ENCODE measurements at regions not wholly inside any gene's neighbourhood (a gene's known extent, or its start where the extent isn't known, plus 50 kb on each side); places are given as distances from the start of the nearest gene placed in this dataset.
"Not testable (repeated sequence)": the region's sequence is repeated elsewhere in the genome, so short reads cannot be mapped to it uniquely, and the experiment has no call there.

GRCh38 chr3:166864473-166865467 is 515.3 kb downstream of the ZBBX start:
- H3K4me3 ChIP-seq (ENCODE audit: low read depth in 1 of 5, low read length in 5 of 5) = no peak overlapping the region
- peaks cover 0 to 13% (median 11%) of the 10 kb centered on the region in 5 donors for H3K9me3 ChIP-seq (ENCODE audit: control insufficient read depth in 5 of 5, low read length in 5 of 5)
- no peak overlapping the region for H3K27ac ChIP-seq (ENCODE audit: low read depth, low read length)
- H3K27me3 ChIP-seq (ENCODE audit: control insufficient read depth in 5 of 5, insufficient read depth in 4 of 5, low read length in 5 of 5) = no peaks in the 10 kb centered on the region
- no peaks in the 10 kb centered on the region for H3K36me3 ChIP-seq (ENCODE audit: control insufficient read depth in 5 of 5, insufficient read depth in 5 of 5, low read length in 5 of 5)
- H3K4me1 ChIP-seq (ENCODE audit: control insufficient read depth in 5 of 5, insufficient read depth in 5 of 5, low read length in 5 of 5) = no peaks in the 10 kb centered on the region
- no peak overlapping the region for H3K9ac ChIP-seq (ENCODE audit: low read length in 5 of 5)

GRCh38 chr3:166860217-166860616 is 519.9 kb downstream of the ZBBX start:
- Histone ChIP-seq H3K27me3 (ENCODE audit: control insufficient read depth in 5 of 5, insufficient read depth in 4 of 5, low read length in 5 of 5) (no peaks in the 10 kb centered on the region), H3K4me3 (ENCODE audit: low read depth in 1 of 5, low read length in 5 of 5) (no peak overlapping the region), H3K4me1 (ENCODE audit: control insufficient read depth in 5 of 5, insufficient read depth in 5 of 5, low read length in 5 of 5) (no peaks in the 10 kb centered on the region), H3K36me3 (ENCODE audit: control insufficient read depth in 5 of 5, insufficient read depth in 5 of 5, low read length in 5 of 5) (no peaks in the 10 kb centered on the region), H3K9ac (ENCODE audit: low read length in 5 of 5) (no peak overlapping the region), H3K9me3 (ENCODE audit: control insufficient read depth in 5 of 5, low read length in 5 of 5) (peaks cover 0 to 7% (median 3%) of the 10 kb centered on the region in 5 donors), H3K27ac (ENCODE audit: low read depth, low read length) (no peak overlapping the region)

- no peaks in the 10 kb centered on the region for H3K27me3 ChIP-seq (ENCODE audit: control insufficient read depth in 5 of 5, insufficient read depth in 4 of 5, low read length in 5 of 5)
- no peaks in the 10 kb centered on the region for H3K4me1 ChIP-seq (ENCODE audit: control insufficient read depth in 5 of 5, insufficient read depth in 5 of 5, low read length in 5 of 5)
- H3K9ac ChIP-seq (ENCODE audit: low read length in 5 of 5) = no peak overlapping the region
- no peaks in the 10 kb centered on the region for H3K36me3 ChIP-seq (ENCODE audit: control insufficient read depth in 5 of 5, insufficient read depth in 5 of 5, low read length in 5 of 5)
- peaks cover 0 to 6% (median 2%) of the 10 kb centered on the region in 5 donors for H3K9me3 ChIP-seq (ENCODE audit: control insufficient read depth in 5 of 5, low read length in 5 of 5)
- H3K27ac ChIP-seq (ENCODE audit: low read depth, low read length) = no peak overlapping the region
- no peak overlapping the region for H3K4me3 ChIP-seq (ENCODE audit: low read depth in 1 of 5, low read length in 5 of 5)
These were observed 535.8 kb downstream of the ZBBX start for GRCh38 chr3:166844329-166844728.

GRCh38 chr3:166842784-166843183 is 537.3 kb downstream of the ZBBX start:
- H3K9me3 ChIP-seq (ENCODE audit: control insufficient read depth in 5 of 5, low read length in 5 of 5); H3K27ac ChIP-seq (ENCODE audit: low read depth, low read length); H3K4me1 ChIP-seq (ENCODE audit: control insufficient read depth in 5 of 5, insufficient read depth in 5 of 5, low read length in 5 of 5); H3K27me3 ChIP-seq (ENCODE audit: control insufficient read depth in 5 of 5, insufficient read depth in 4 of 5, low read length in 5 of 5); H3K4me3 ChIP-seq (ENCODE audit: low read depth in 1 of 5, low read length in 5 of 5); H3K9ac ChIP-seq (ENCODE audit: low read length in 5 of 5); H3K36me3 ChIP-seq (ENCODE audit: control insufficient read depth in 5 of 5, insufficient read depth in 5 of 5, low read length in 5 of 5): not testable (repeated sequence)

GRCh38 chr3:166837535-166837934 is 542.6 kb downstream of the ZBBX start:
- H3K36me3 ChIP-seq (ENCODE audit: control insufficient read depth in 5 of 5, insufficient read depth in 5 of 5, low read length in 5 of 5) = no peaks in the 10 kb centered on the region
- H3K4me1 ChIP-seq (ENCODE audit: control insufficient read depth in 5 of 5, insufficient read depth in 5 of 5, low read length in 5 of 5) = no peaks in the 10 kb centered on the region
- no peaks in the 10 kb centered on the region for H3K9me3 ChIP-seq (ENCODE audit: control insufficient read depth in 5 of 5, low read length in 5 of 5)
- no peak overlapping the region for H3K27ac ChIP-seq (ENCODE audit: low read depth, low read length)
- no peak overlapping the region for H3K4me3 ChIP-seq (ENCODE audit: low read depth in 1 of 5, low read length in 5 of 5)
- H3K27me3 ChIP-seq (ENCODE audit: control insufficient read depth in 5 of 5, insufficient read depth in 4 of 5, low read length in 5 of 5) = no peaks in the 10 kb centered on the region
- no peak overlapping the region for H3K9ac ChIP-seq (ENCODE audit: low read length in 5 of 5)

GRCh38 chr3:166836836-166837235 is 543.3 kb downstream of the ZBBX start:
- no peaks in the 10 kb centered on the region for H3K4me1 ChIP-seq (ENCODE audit: control insufficient read depth in 5 of 5, insufficient read depth in 5 of 5, low read length in 5 of 5)
- no peak overlapping the region for H3K4me3 ChIP-seq (ENCODE audit: low read depth in 1 of 5, low read length in 5 of 5)
- H3K27ac ChIP-seq (ENCODE audit: low read depth, low read length) = no peak overlapping the region
- no peaks in the 10 kb centered on the region for H3K9me3 ChIP-seq (ENCODE audit: control insufficient read depth in 5 of 5, low read length in 5 of 5)
- H3K36me3 ChIP-seq (ENCODE audit: control insufficient read depth in 5 of 5, insufficient read depth in 5 of 5, low read length in 5 of 5) = no peaks in the 10 kb centered on the region
- no peaks in the 10 kb centered on the region for H3K27me3 ChIP-seq (ENCODE audit: control insufficient read depth in 5 of 5, insufficient read depth in 4 of 5, low read length in 5 of 5)
- no peak overlapping the region for H3K9ac ChIP-seq (ENCODE audit: low read length in 5 of 5)

GRCh38 chr3:166829896-166830295 is 550.2 kb downstream of the ZBBX start:
- Histone ChIP-seq H3K27ac (ENCODE audit: low read depth, low read length) (no peak overlapping the region), H3K4me3 (ENCODE audit: low read depth in 1 of 5, low read length in 5 of 5) (no peak overlapping the region), H3K27me3 (ENCODE audit: control insufficient read depth in 5 of 5, insufficient read depth in 4 of 5, low read length in 5 of 5) (no peaks in the 10 kb centered on the region), H3K36me3 (ENCODE audit: control insufficient read depth in 5 of 5, insufficient read depth in 5 of 5, low read length in 5 of 5) (no peaks in the 10 kb centered on the region), H3K4me1 (ENCODE audit: control insufficient read depth in 5 of 5, insufficient read depth in 5 of 5, low read length in 5 of 5) (no peaks in the 10 kb centered on the region), H3K9me3 (ENCODE audit: control insufficient read depth in 5 of 5, low read length in 5 of 5) (no peaks in the 10 kb centered on the region), H3K9ac (ENCODE audit: low read length in 5 of 5) (no peak overlapping the region)

GRCh38 chr3:166818464-166818863 is 561.6 kb downstream of the ZBBX start:
- H3K9me3 ChIP-seq (ENCODE audit: control insufficient read depth in 5 of 5, low read length in 5 of 5) = no peaks in the 10 kb centered on the region
- H3K36me3 ChIP-seq (ENCODE audit: control insufficient read depth in 5 of 5, insufficient read depth in 5 of 5, low read length in 5 of 5) = no peaks in the 10 kb centered on the region
- H3K9ac ChIP-seq (ENCODE audit: low read length in 5 of 5) = no peak overlapping the region
- H3K27ac ChIP-seq (ENCODE audit: low read depth, low read length) = no peak overlapping the region
- H3K4me3 ChIP-seq (ENCODE audit: low read depth in 1 of 5, low read length in 5 of 5) = no peak overlapping the region
- no peaks in the 10 kb centered on the region for H3K27me3 ChIP-seq (ENCODE audit: control insufficient read depth in 5 of 5, insufficient read depth in 4 of 5, low read length in 5 of 5)
- H3K4me1 ChIP-seq (ENCODE audit: control insufficient read depth in 5 of 5, insufficient read depth in 5 of 5, low read length in 5 of 5) = no peaks in the 10 kb centered on the region

GRCh38 chr3:166817269-166817668 is 562.8 kb downstream of the ZBBX start:
- not testable (repeated sequence) for H3K4me1 ChIP-seq (ENCODE audit: control insufficient read depth in 5 of 5, insufficient read depth in 5 of 5, low read length in 5 of 5); H3K27ac ChIP-seq (ENCODE audit: low read depth, low read length); H3K9me3 ChIP-seq (ENCODE audit: control insufficient read depth in 5 of 5, low read length in 5 of 5); H3K9ac ChIP-seq (ENCODE audit: low read length in 5 of 5); H3K27me3 ChIP-seq (ENCODE audit: control insufficient read depth in 5 of 5, insufficient read depth in 4 of 5, low read length in 5 of 5); H3K4me3 ChIP-seq (ENCODE audit: low read depth in 1 of 5, low read length in 5 of 5); H3K36me3 ChIP-seq (ENCODE audit: control insufficient read depth in 5 of 5, insufficient read depth in 5 of 5, low read length in 5 of 5)

- H3K27me3 ChIP-seq (ENCODE audit: control insufficient read depth in 5 of 5, insufficient read depth in 4 of 5, low read length in 5 of 5) = no peaks in the 10 kb centered on the region
- peaks cover 0 to 3% (median 0%) of the 10 kb centered on the region in 5 donors for H3K9me3 ChIP-seq (ENCODE audit: control insufficient read depth in 5 of 5, low read length in 5 of 5)
- no peaks in the 10 kb centered on the region for H3K36me3 ChIP-seq (ENCODE audit: control insufficient read depth in 5 of 5, insufficient read depth in 5 of 5, low read length in 5 of 5)
- no peaks in the 10 kb centered on the region for H3K4me1 ChIP-seq (ENCODE audit: control insufficient read depth in 5 of 5, insufficient read depth in 5 of 5, low read length in 5 of 5)
- H3K9ac ChIP-seq (ENCODE audit: low read length in 5 of 5) = no peak overlapping the region
- H3K27ac ChIP-seq (ENCODE audit: low read depth, low read length) = no peak overlapping the region
- no peak overlapping the region for H3K4me3 ChIP-seq (ENCODE audit: low read depth in 1 of 5, low read length in 5 of 5)
These were observed 569.2 kb downstream of the ZBBX start for GRCh38 chr3:166810741-166811445.
